SW 1271 (cell line): ENCODE measurements at regions not wholly inside any gene's neighbourhood (a gene's known extent, or its start where the extent isn't known, plus 50 kb on each side); places are given as distances from the start of the nearest gene placed in this dataset.
"Not testable (repeated sequence)": the region's sequence is repeated elsewhere in the genome, so short reads cannot be mapped to it uniquely, and the experiment has no call there.

Experiments
- DNase-seq, 2 experiments: peaks; one replicate each; lab custom pipeline; 2025; lab: John Stamatoyannopoulos, UW

DNA sequence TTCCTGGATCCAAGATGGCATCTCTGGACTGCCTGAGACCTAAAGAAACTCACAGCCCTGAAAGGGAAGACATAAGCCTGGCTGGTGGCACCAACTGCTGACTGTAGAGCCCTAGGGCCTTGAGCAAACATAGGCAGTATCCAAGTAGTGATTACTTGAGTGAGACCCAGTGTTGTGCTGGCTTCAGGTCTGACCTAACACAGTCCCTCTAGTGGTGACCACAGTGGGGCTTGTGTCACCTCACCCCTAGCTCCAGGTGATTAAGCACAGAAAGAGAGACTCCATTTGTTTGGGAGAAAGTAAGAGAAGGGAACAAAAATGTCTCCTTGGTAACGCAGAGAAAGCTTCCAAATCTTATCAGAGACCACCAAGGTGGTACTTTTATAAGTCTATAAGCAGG, 496.3 kb upstream of the HTR2C start:
- DNase-seq, result no peak

DNA sequence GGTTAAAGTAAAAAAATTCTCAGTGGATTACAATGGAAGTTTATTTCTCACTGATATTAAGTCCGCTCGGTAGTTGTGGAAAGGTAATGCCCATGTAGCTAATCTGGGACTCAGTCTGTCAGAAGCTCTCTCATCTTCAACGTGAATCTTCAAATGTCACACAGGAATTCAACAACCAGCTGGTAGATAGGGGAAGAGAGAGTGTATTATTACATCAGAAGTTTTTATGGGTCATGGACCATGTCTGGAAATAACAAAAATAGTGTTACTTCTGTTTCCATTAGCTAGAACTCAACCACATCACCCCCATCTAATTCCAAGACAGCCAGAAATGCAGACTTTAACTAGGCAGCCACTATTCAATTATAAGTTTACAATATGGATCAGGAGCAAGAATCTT, 506.1 kb upstream of the HTR2C start:
- no peak for DNase-seq

DNA sequence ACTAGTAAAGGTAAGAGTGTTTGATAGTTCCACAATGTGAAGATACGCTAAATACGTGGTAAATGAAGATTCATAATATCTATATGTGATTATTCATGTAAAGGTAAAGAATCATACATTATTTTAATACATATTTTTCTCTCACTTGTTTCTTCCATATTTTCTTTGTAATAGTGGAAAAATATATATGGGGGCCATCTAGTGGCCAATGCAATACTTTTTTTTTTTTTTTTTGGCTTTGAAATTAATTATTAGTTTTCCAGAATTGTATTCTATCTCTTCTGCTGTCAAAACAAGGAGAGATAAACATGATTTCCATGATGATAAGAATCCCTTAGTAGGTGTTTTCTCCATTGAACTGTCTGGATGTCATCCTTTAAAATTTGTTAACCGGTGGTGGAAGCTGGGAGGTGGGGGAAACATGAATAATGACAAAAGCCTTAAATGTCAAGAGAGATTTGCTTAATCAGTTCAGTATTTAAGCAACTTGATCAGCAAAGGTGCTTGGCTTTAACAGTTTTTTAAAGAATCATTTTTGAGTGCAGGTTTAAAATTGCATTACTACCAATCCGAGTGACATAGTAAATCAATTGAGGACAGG, 508.7 kb upstream of the HTR2C start:
- DNase-seq, result no peak

DNA sequence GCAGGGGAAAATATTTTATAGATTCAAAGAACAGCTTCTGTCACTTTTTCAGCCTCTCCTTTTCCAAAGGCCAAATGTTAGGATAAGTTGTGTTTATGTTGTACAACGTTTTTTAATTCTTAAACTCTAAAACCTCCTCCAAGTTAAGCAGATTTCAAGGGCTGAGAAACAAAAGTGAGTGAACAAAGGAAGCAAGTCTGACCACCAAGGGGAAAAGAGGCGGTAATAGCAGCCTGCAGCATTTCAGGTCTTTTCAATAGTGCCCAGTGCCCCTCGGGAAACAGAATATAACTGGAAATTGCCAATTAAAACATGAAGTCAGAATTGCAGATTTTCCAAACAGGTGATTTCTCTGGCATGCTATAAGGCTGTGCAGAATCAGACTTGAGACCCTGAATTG, 510.0 kb upstream of the HTR2C start:
- no peak for DNase-seq

DNA sequence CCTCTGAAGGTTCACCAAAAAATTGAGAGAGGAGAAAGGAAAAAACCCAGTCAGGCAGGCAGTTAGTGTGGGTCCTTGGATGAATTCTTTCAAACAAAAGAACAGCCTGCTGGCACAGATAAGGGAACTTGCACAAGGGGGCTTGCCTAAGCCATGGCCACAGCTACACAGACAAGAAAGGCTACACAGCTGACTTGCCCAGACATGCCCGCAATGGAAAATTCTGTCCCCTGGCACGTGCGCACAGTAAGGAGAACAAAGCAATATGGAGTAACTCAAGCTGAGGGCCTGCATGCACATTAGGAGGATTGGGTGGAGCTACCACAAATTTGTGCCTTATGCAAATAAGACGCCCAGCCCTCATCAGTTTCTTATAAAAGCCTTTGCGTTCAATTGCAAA, 512.5 kb upstream of the HTR2C start:
- DNase-seq, result no peak

DNA sequence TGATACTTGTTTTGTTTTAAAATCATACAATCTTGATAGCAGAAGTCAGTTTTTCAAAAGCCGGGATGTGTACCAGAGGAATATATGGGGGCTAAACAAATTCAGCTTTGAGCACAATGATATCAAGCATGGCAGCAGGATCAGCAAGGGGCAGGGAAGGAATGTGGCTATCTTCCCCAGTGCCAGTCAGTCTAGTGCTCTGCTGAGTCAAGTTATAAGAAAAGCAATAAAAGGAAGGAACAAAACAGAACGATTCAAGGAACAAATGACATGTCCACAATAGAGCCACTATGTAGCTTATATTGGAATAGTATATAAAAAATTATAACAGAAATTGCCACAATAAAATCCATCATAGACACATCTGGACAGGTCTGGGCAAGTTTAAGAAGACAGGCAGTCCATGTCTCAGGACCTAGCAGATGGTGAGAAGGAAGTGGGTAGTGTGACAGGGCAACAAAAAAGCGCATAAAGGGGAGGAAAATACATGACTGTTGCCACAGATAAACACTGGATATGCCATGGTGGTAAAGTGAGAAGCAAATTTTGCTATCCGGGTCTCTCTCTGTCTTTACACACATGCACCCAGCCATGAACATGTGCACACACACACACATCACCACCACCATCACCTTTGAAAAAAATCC, 518.2 kb upstream of the HTR2C start:
- no peak for DNase-seq

DNA sequence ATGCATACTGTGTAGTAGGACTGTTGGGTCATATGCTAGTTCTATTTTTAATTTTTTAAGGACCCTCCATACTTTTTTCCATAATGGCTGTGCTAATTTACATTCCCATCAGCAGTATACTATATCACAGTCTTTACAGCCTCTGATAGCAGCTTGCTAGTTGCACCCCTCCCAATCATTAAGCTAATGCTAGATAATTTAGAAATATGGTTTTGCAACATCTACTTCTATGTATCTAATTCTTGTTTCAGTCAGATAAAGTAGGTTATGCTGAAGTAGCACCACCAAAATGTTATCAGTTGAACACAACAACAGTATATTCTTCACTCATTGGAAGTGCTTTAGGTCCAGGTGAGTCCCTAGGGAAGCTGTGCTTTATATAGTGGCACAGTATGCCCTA, 522.7 kb upstream of the HTR2C start:
- no peak for DNase-seq

DNA sequence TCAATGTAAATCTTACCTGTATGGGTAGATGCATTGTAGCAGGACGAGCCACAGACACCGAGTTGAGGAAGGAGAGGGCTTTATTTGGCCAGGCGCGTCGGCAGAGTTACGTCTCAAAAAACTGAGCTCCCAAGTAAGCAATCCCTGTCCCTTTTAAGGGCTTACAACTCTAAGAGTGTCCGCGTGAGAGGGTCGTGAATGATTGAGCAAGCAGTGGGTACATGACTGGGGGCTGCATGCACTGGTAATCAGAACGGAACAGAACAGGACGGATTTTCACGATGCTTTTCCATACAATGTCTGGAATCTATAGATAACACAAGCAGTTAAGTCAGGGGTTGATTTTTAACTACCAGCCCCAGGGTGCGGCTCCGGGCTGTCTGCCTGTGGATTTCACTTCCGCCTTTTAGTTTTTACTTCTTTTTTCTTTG, 524.9 kb upstream of the HTR2C start:
- no peak for DNase-seq

DNA sequence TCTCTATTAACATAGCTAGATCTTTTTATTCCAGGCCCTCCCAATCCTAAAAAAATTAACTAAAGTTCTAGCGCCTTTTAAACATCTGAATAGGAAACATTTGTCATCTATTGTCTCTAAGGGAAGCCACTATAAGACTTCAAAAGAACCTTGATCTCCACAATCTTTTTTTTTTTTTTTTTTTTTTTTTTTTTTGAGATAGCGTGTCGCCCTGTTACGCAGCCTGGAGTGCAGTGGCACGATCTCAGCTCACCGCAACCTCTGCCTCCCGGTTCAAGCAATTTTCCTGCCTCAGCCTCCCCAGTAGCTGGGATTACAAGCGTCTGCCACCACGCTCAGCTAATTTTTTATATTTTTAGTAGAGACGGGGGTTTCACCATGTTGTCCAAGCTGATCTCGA, 526.5 kb upstream of the HTR2C start:
- not testable (repeated sequence) for DNase-seq

DNA sequence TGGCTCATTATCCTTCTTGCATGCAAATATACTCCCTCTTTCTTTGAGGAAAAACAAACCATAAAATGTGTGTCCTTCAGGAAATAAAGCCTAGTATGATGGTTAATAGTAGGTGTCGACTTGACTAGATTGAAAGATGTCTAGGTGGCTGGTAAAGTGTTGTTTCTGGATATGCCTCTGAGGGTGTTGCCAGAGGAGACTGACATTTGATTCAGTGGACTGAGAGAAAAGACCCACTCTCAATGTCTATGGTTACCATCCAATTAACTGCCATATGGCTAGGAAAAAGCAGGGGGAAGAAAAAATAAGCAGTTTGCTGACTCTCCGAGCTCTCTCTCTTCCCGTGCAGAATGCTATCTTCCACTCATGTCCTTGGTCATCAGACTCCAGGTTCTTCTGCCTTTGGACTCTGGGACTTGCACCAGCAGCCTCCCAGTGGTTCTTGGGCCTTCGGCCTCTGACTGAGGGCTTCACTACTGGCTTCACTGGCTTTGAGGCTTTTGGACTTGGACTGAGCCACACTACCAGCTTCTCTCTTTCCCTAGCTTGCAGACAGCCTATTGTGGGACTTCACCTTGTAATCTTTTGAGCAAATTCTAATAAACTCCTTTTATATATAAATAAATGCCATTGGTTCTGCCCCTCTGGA, 532.1 kb upstream of the HTR2C start:
- no peak for DNase-seq

DNA sequence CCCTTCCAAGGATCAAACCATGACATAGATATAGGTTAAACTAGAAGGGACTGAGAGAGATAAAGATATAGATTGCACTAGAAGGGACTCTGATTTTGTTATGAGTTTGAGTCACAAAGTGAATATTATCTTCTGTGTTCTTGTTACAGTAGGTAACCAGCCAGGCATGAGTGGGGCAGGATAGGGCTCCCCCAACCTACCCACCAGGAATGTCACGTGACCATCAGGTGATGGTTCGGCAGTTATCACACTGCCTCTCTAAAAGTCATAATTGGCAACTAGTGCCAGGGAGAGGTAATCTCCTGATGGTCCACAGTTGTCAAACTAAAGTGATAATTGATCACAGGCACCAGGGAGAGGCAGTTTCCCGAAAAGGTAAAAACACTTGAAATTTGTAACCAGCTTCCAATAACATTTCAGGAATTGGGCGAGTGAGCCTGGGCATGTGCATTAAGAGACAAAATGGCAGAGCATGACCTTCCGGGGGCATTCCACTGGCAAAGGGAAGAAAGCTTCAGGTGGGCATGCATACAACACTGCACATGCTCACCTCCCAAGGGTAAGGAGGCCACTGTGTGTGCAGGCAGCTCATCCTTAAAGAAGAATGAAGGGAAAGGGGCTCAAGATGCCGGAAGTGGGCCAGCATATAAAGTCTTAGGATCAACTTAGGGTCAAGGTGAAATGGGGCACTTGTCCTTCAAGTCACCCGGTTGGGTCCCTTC, 533.6 kb upstream of the HTR2C start:
- DNase-seq, result no peak

DNA sequence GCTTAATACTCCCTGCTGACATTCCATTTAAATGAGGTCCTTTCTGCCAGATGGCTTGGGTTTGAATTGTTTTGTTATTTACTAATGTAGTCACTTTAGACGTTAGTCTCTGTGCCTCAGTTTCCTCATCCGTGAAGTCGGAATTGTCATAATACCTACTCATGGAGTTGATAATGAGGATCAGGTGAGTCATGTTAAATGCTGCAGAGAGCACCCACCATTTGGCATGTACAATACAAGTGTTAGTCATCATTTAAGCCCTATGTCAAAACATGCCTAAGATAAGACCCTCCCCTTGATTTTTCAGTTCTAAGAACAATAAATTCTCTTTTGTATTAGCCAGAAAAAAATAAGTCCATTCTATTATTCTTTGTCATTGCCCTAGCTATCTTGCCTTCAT, 534.8 kb upstream of the HTR2C start:
- no peak for DNase-seq

DNA sequence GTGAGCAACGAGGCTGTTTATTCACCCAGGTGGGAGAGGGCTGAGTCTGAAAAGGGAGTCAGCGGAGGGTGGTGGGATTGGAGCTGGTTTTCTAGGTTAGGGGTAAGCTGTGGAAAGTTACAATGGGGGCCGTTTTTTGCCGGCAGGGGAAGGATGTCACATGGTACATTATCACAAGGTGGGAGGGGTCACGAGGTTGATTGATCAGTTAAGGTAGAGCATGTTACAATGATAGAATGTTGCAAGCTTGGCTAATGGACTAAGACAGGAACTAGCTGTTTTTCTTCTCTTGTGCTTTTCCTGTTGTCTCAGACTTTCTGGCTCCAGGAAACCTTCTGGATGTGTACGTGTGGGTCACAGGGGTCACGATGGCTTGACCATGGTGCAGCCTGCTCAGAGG, 536.3 kb upstream of the HTR2C start:
- DNase-seq, result no peak

DNA sequence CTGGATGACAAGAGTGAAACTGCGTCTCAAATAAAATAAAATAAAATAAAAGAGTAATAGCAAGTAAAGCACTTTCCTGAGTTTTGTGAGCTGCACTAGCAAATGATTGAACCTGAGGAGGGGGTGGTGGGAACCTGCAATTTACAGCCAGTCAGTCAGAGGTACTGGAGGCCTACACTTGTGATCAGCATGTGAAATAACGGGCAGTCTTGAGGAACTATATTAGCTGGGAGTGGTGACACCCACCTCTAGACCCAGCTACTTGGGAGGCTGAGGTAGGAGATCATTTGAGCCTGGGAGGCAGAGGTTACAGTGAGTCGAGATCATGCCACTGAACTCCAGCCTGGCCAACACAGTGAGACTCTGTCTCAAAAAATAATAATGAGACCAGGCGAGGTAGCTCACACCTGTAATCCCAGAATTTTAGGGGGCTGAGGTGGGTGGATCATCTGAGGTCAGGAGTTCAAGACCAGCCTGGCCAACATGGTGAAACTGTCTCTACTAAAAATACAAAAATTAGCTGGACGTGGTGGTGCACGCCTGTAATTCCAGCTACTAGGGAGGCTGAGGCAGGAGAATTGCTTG, 537.1 kb upstream of the HTR2C start:
- DNase-seq, result no peak

DNA sequence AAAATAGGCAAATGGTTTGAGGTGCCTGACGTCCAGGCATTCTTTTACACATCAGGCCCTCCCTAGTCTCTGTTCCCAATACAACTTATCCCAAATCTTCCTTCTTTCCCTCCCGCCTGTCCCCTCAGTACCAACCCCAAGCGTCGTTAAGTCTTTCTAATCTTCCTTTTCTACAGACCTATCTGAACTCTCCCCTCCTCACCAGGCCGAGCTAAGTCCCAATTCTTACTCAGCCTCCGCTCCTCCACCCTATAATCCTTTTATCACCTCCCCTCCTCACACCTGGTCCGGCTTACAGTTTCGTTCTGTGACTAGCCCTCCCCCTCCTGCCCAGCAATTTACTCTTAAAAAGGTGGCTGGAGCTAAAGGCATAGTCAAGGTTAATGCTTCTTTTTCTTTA, 542.4 kb upstream of the HTR2C start:
- DNase-seq, result not testable (repeated sequence)

DNA sequence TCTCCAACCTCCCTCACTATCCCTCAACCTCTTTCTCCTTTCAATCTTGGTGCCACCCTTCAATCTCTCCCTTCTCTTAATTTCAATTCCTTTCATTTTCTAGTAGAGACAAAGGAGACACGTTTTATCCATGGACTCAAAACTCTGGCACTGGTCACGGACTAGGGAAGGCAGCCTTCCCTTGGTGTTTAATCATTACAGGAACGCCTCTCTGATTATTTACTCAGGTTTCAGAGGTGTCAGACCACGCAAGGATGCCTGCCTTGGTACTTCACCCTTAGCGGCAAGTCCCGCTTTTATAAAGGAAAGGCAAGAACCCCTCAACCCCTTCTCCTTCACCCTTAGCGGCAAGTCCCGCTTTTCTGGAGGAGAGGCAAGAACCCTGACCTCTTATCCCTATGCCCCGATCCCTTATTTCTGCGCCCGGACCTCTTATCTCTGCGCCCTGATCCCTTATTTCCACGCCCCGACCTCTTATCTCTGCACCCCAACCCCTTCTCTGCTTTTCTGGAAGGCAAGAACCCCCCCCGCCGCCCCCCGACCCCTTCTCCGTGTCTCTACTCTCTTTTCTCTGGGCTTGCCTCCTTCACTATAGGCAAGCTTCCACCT, 543.1 kb upstream of the HTR2C start:
- DNase-seq, result not testable (repeated sequence)

DNA sequence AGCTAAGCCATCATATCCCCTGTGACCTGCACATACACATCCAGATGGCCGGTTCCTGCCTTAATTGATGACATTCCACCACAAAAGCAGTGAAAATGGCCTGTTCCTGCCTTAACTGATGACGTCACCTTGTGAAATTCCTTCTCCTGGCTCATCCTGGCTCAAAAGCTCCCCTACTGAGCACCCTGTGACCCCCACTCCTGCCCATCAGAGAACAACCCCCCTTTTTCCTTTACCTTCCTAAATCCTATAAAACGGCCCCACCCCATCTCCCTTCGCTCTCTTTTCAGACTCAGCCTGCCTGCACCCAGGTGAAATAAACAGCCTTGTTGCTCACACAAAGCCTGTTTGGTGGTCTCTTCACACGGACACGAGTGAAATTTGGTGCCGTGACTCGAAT, 543.8 kb upstream of the HTR2C start:
- DNase-seq, result not testable (repeated sequence)

DNA sequence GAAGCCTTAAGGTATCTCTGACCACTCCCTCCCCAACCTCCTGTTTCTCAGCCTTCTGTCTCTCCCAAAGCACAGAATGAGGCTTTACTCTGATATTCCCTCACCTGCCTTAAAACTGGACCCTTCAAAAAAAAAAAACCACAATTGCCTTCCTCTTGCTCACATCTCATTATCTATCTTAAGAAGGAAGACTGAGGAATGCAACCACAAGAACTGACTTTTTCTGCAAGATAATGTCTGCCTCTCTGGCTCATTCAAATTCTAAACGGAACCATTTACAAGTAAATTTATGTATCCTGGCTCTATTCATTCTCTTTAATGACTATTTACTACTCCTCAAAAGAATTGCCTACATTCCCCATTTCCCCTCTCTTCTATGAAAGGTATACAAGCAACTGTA, 545.5 kb upstream of the HTR2C start:
- no peak for DNase-seq

DNA sequence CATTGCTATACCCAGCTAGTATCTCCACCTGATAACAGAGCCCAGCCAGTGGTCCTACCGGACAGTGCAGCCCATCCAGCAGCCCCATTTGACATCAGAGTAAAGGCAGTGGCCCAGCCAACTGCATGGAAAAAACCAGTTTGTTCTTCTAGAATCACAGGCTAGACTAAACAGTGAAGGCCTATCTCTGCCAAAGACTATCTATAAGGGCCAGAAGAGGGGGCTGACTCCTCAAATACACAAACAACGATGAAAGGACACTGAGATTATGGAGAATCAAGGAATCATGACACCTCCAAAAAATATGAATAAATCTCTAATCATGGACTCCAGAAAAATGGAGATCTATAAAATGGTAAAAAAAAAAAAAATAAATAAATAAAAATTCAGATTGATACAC, 546.4 kb upstream of the HTR2C start:
- no peak for DNase-seq

DNA sequence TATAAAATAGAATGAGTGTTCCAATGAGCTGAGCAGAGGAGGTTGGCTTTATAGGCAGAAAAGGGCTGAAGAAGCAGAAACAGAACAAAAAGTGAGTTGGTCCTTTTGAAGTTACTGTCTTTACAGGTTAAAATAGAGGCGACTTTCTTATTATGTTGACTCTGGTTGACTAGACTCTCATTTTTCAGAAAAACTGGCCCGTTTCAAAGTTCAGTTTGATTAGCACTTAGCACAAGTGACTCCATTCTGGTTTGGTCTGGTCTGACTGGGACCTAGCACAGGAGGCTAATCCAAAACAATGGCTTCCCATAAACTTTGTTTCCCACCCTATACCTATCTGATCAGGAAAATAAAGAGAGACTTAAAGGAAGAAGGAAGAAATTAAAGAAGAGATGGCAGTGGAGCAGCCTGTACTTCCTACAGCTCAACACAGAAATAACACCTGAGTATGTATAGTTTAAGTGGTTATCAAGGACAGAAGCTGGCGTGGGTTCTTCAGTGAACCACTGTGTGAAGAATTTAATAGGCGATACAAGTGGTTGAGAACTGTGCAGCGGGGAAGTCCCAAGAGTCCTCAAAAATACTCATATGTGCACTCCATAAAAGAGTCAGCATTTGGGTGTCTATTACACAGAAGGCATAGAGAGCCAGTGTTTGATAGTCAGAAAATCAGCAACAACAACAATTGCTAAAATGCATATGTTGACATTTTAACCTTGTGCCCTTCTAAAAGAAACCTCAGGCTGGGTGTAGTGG, 554.8 kb upstream of the HTR2C start:
- no peak for DNase-seq

DNA sequence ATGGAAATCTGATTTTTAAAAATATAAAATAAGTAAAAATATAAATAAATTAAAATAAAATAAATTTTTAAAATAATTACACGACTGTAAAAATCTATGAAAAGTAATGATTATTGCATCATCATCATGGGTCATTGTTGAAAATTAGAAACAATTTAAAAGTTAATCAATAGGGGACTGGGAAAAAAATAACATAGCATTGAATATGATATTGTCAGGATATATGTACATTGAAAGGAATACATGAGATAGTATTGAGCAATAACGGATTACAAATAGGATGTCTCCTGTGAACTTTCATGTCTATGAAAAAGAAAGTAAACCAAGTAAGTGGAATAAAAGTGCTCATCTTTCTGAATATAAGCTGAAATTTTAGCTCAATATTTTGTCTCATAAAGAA, 566.8 kb upstream of the HTR2C start:
- DNase-seq, result no peak

DNA sequence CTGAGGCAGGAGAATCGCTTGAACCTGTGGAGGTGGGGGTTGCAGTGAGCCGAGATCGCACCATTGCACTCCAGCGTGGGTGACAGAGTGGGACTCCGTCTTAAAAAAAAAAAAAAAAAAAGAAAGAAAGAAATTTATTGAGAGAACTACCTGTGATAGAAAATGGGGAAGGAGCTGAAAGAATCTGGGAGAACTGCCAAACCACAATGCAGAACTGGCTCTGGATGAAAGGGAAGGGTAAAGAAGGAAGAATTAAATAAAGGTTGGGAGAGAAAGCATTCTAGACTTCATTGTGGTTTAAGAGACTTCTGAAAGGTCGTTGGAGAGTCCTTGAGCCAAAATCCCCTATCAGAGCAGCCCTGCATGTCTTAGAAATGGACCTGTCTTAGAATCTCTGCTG, 567.9 kb upstream of the HTR2C start:
- DNase-seq, result no peak
